ENCODE measurements at regions not wholly inside any gene's neighbourhood (a gene's known extent, or its start where the extent isn't known, plus 50 kb on each side); places are given as distances from the start of the nearest gene placed in this dataset.
"Not testable (repeated sequence)": the region's sequence is repeated elsewhere in the genome, so short reads cannot be mapped to it uniquely, and the experiment has no call there.

- CTCF ChIA-PET, result interaction anchor here (0.6 kb wide), 1 partner anchor 443 kb away, joined by 3 read pairs; no protein-coding TSS in a partner anchor
- Mint-ChIP-seq H3K36me3 (no peaks in the 10 kb centered on the region), H3K27ac (no peak overlapping the region), H3K4me1 (ENCODE audit: low read depth) (no peaks in the 10 kb centered on the region), H3K27me3 (no peaks in the 10 kb centered on the region), H3K9me3 (peaks cover 11% of the 10 kb centered on the region), H3K4me3 (no peak overlapping the region)
- intact Hi-C loops (cut with micrococcal nuclease), result no loop called here
- POLR2A ChIA-PET, result no interaction called here
- no peak for DNase-seq
Observed at GRCh38 chr14:25843481-25844470, 754.1 kb downstream of the NOVA1 start.

- ChIA-PET CTCF (no interaction called here), POLR2A (no interaction called here)
- intact Hi-C loops (cut with micrococcal nuclease), result no loop called here
- H3K4me1 Mint-ChIP-seq (ENCODE audit: low read depth), result no peaks in the 10 kb centered on the region
- no peak for DNase-seq
- no peak overlapping the region for H3K4me3 Mint-ChIP-seq
- no peaks in the 10 kb centered on the region for H3K27me3 Mint-ChIP-seq
- H3K27ac Mint-ChIP-seq, result no peak overlapping the region
- H3K9me3 Mint-ChIP-seq, result peaks cover 5% of the 10 kb centered on the region
- H3K36me3 Mint-ChIP-seq, result no peaks in the 10 kb centered on the region
Observed at GRCh38 chr14:25841226-25841625, 756.6 kb downstream of the NOVA1 start.

GRCh38 chr14:25837551-25837965 is 760.3 kb downstream of the NOVA1 start:
- POLR2A ChIA-PET, result no interaction called here

GRCh38 chr14:25836636-25837035 is 761.2 kb downstream of the NOVA1 start:
- Mint-ChIP-seq H3K4me1 (ENCODE audit: low read depth) (no peaks in the 10 kb centered on the region), H3K36me3 (no peaks in the 10 kb centered on the region), H3K27me3 (no peaks in the 10 kb centered on the region), H3K27ac (no peak overlapping the region), H3K9me3 (peaks cover 12% of the 10 kb centered on the region), H3K4me3 (no peak overlapping the region)
- intact Hi-C loops (cut with micrococcal nuclease), result no loop called here
- DNase-seq, result no peak
- POLR2A ChIA-PET, result no interaction called here
- CTCF ChIA-PET, result no interaction called here

More at GRCh38 chr14:25837551-25837965, 760.3 kb downstream of the NOVA1 start:
- no peaks in the 10 kb centered on the region for H3K4me1 Mint-ChIP-seq (ENCODE audit: low read depth)
- no peaks in the 10 kb centered on the region for H3K27me3 Mint-ChIP-seq
- H3K36me3 Mint-ChIP-seq, result no peaks in the 10 kb centered on the region
- no peak for DNase-seq
- H3K4me3 Mint-ChIP-seq, result no peak overlapping the region
- H3K9me3 Mint-ChIP-seq, result peaks cover 12% of the 10 kb centered on the region
- intact Hi-C loops (cut with micrococcal nuclease), result no loop called here
- H3K27ac Mint-ChIP-seq, result no peak overlapping the region
- CTCF ChIA-PET, result no interaction called here

- CTCF ChIA-PET, result no interaction called here
- H3K27me3 Mint-ChIP-seq, result no peaks in the 10 kb centered on the region
- POLR2A ChIA-PET, result no interaction called here
- no peaks in the 10 kb centered on the region for H3K4me1 Mint-ChIP-seq (ENCODE audit: low read depth)
- peaks cover 12% of the 10 kb centered on the region for H3K9me3 Mint-ChIP-seq
- H3K4me3 Mint-ChIP-seq, result no peak overlapping the region
- intact Hi-C loops (cut with micrococcal nuclease), result no loop called here
- no peak overlapping the region for H3K27ac Mint-ChIP-seq
- H3K36me3 Mint-ChIP-seq, result no peaks in the 10 kb centered on the region
- DNase-seq, result no peak
Observed at GRCh38 chr14:25833341-25834126, 764.3 kb downstream of the NOVA1 start.

GRCh38 chr14:25832585-25832984 is 765.2 kb downstream of the NOVA1 start:
- CTCF ChIA-PET, result no interaction called here
- intact Hi-C loops (cut with micrococcal nuclease), result no loop called here
- Mint-ChIP-seq H3K27me3 (no peaks in the 10 kb centered on the region), H3K9me3 (peaks cover 10% of the 10 kb centered on the region), H3K27ac (no peak overlapping the region), H3K36me3 (no peaks in the 10 kb centered on the region), H3K4me3 (no peak overlapping the region), H3K4me1 (ENCODE audit: low read depth) (no peaks in the 10 kb centered on the region)
- POLR2A ChIA-PET, result no interaction called here
- DNase-seq, result no peak

GRCh38 chr14:25828562-25828961 is 769.3 kb downstream of the NOVA1 start:
- H3K4me3 Mint-ChIP-seq, result no peak overlapping the region
- H3K36me3 Mint-ChIP-seq, result no peaks in the 10 kb centered on the region
- H3K27me3 Mint-ChIP-seq, result no peaks in the 10 kb centered on the region
- ChIA-PET CTCF (no interaction called here), POLR2A (no interaction called here)
- DNase-seq, result no peak
- no peaks in the 10 kb centered on the region for H3K4me1 Mint-ChIP-seq (ENCODE audit: low read depth)
- intact Hi-C loops (cut with micrococcal nuclease), result no loop called here
- no peak overlapping the region for H3K27ac Mint-ChIP-seq
- peaks cover 11% of the 10 kb centered on the region for H3K9me3 Mint-ChIP-seq

- Mint-ChIP-seq H3K27ac (no peak overlapping the region), H3K27me3 (no peaks in the 10 kb centered on the region), H3K36me3 (no peaks in the 10 kb centered on the region), H3K9me3 (peaks cover 12% of the 10 kb centered on the region), H3K4me1 (ENCODE audit: low read depth) (no peaks in the 10 kb centered on the region), H3K4me3 (no peak overlapping the region)
- intact Hi-C loops (cut with micrococcal nuclease), result no loop called here
- POLR2A ChIA-PET, result no interaction called here
- no peak for DNase-seq
- CTCF ChIA-PET, result no interaction called here
Observed at GRCh38 chr14:25826105-25826504, 771.7 kb downstream of the NOVA1 start.

- H3K9me3 Mint-ChIP-seq, result peaks cover 7% of the 10 kb centered on the region
- intact Hi-C loops (cut with micrococcal nuclease), result no loop called here
Observed at GRCh38 chr14:25820368-25820767, 770.4 kb upstream of the STXBP6 start.

GRCh38 chr14:25814622-25815021 is 764.7 kb upstream of the STXBP6 start:
- H3K4me1 Mint-ChIP-seq (ENCODE audit: low read depth); H3K4me3 Mint-ChIP-seq; POLR2A ChIA-PET; H3K27me3 Mint-ChIP-seq; DNase-seq; H3K27ac Mint-ChIP-seq; CTCF ChIA-PET; intact Hi-C loops (cut with micrococcal nuclease); H3K9me3 Mint-ChIP-seq; H3K36me3 Mint-ChIP-seq: not testable (repeated sequence)

More at GRCh38 chr14:25820368-25820767, 770.4 kb upstream of the STXBP6 start:
- ChIA-PET POLR2A (no interaction called here), CTCF (no interaction called here)
- Mint-ChIP-seq H3K27ac (no peak overlapping the region), H3K27me3 (no peaks in the 10 kb centered on the region), H3K36me3 (no peaks in the 10 kb centered on the region), H3K4me1 (ENCODE audit: low read depth) (no peaks in the 10 kb centered on the region), H3K4me3 (no peak overlapping the region)
- DNase-seq, result no peak

- DNase-seq, result no peak
- Mint-ChIP-seq H3K4me3 (no peak overlapping the region), H3K4me1 (ENCODE audit: low read depth) (no peaks in the 10 kb centered on the region), H3K36me3 (no peaks in the 10 kb centered on the region), H3K9me3 (peaks cover 26% of the 10 kb centered on the region), H3K27me3 (no peaks in the 10 kb centered on the region), H3K27ac (no peak overlapping the region)
- intact Hi-C loops (cut with micrococcal nuclease), result no loop called here
- CTCF ChIA-PET, result no interaction called here
- POLR2A ChIA-PET, result no interaction called here
Observed at GRCh38 chr14:25803386-25804018, 753.6 kb upstream of the STXBP6 start.

GRCh38 chr14:25800841-25801240 is 750.9 kb upstream of the STXBP6 start:
- no peaks in the 10 kb centered on the region for H3K36me3 Mint-ChIP-seq
- H3K9me3 Mint-ChIP-seq, result peaks cover 20% of the 10 kb centered on the region
- POLR2A ChIA-PET, result no interaction called here
- intact Hi-C loops (cut with micrococcal nuclease), result no loop called here
- no peaks in the 10 kb centered on the region for H3K4me1 Mint-ChIP-seq (ENCODE audit: low read depth)
- DNase-seq, result no peak
- CTCF ChIA-PET, result no interaction called here
- no peak overlapping the region for H3K27ac Mint-ChIP-seq
- H3K4me3 Mint-ChIP-seq, result no peak overlapping the region
- no peaks in the 10 kb centered on the region for H3K27me3 Mint-ChIP-seq

Data from activated CD4-positive, alpha-beta memory T cell treated with anti-CD3 and anti-CD28 coated beads for 36 hours (primary cell).